ENCODE measurements at regions not wholly inside any gene's neighbourhood (a gene's known extent, or its start where the extent isn't known, plus 50 kb on each side); places are given as distances from the start of the nearest gene placed in this dataset.
"Not testable (repeated sequence)": the region's sequence is repeated elsewhere in the genome, so short reads cannot be mapped to it uniquely, and the experiment has no call there.

DNA sequence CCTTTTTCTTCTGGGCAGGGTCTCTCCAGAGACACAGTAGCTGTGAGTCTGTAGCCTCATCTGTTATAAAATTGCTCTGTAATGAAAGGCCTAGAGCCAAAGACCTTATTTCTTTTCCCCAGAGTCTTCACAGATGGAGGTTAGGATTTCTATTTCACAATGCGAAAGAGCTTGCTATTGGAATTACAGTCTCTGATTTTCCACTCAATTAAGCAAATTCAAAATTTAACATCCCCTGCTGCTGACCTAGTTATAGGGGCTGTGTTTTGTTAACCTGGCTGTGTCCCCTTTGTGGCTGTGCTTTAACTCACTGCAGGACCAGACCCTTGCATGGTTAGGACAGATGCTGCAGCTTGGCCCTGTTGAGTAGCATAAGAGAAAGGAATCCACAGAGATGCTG lies 190.3 kb upstream of the NMUR2 start:
- TF ChIP-seq, protein P1, sequence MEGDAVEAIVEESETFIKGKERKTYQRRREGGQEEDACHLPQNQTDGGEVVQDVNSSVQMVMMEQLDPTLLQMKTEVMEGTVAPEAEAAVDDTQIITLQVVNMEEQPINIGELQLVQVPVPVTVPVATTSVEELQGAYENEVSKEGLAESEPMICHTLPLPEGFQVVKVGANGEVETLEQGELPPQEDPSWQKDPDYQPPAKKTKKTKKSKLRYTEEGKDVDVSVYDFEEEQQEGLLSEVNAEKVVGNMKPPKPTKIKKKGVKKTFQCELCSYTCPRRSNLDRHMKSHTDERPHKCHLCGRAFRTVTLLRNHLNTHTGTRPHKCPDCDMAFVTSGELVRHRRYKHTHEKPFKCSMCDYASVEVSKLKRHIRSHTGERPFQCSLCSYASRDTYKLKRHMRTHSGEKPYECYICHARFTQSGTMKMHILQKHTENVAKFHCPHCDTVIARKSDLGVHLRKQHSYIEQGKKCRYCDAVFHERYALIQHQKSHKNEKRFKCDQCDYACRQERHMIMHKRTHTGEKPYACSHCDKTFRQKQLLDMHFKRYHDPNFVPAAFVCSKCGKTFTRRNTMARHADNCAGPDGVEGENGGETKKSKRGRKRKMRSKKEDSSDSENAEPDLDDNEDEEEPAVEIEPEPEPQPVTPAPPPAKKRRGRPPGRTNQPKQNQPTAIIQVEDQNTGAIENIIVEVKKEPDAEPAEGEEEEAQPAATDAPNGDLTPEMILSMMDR (conservative IDR thresholded peaks at IDR 0.05) = no peak
- TF ChIP-seq ZFX (IDR thresholded peaks at IDR 0.05) = no peak
- H3K27ac ChIP-seq = no peak overlapping the region

DNA sequence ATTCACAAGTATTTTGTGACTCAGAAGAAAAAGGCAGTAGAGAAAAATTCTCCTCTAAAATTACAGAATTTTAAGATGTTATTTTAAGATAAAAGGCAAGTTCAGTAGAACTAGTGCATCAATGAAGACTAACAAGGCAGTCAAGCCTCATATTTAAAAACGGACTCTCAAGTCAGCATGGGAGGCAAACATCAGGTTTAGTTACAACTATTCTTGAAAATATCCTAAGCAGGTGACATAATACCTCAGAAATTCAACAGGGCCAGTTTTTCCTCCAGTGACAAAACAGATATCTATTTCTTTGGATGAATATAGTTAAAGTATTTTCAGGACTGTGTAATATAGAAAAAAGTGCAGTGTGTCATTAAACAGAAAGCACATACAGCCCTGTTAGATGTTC lies 194.0 kb upstream of the NMUR2 start:
- H3K27ac ChIP-seq = no peak overlapping the region
- TF ChIP-seq ZFX (IDR thresholded peaks at IDR 0.05) = no peak
- TF ChIP-seq, protein P1 (conservative IDR thresholded peaks at IDR 0.05) = no peak

DNA sequence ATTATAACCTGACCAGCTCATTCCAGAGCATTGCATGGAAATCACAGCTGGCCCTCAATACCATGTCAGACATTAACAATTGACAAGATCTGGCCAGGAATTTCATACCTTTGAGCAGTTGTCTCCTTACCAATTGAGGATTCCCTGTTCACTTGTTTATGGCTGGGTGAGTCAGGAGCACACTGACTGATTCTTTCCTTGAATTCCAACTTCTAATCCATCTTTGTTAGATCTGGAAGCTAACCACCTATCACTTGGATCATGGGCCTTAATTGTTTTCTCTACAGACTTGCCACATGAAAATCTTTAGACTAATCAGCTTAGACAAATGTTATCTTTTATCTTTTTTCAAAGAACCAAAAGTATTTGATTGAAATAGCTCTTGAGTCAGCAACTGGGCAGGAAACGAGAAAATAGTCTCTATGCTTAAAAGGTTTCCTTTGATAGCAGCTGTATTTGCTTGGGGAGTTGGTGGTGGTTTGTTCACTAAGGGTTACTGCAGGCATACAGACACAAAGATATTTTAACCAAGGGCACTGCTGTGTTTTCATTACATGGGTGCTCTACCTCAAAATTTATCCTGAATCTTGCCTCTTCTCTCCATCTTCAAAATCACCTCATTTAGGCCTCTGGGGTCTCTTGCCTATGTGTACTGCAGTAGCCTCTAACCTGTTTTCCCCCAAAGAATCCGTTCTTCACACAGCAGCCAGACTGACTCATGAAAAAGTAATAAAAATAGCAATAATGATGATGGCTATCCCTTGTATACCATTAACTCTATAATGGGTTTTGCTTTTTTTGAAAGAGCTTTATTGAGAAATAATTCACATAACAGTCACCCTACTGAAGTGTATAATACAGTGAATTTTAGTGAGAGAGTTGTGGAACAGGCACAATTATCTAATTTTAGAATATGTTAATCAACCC lies 197.0 kb upstream of the NMUR2 start:
- no peak overlapping the region for H3K27ac ChIP-seq
- no peak for TF ChIP-seq ZFX (IDR thresholded peaks at IDR 0.05)

DNA sequence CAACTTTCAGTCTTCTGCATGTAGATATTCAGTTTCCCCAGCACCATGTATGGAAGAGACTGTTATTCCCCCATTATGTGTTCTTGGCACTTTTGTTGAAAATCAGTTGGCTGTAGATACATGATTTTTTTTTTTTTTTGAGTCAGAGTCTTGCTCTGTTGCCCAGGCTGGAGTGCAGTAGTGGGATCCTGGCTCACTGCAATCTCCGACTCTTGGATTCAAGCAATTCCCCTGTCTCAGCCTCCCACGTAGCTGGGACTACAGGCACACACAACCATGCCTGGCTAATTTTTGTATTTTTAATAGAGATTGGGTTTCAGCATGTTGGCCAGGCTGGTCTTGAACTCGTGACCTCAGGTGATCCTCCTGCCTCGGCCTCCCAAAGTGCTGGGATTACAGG lies 201.0 kb upstream of the NMUR2 start:
- H3K27ac ChIP-seq = not testable (repeated sequence)

DNA sequence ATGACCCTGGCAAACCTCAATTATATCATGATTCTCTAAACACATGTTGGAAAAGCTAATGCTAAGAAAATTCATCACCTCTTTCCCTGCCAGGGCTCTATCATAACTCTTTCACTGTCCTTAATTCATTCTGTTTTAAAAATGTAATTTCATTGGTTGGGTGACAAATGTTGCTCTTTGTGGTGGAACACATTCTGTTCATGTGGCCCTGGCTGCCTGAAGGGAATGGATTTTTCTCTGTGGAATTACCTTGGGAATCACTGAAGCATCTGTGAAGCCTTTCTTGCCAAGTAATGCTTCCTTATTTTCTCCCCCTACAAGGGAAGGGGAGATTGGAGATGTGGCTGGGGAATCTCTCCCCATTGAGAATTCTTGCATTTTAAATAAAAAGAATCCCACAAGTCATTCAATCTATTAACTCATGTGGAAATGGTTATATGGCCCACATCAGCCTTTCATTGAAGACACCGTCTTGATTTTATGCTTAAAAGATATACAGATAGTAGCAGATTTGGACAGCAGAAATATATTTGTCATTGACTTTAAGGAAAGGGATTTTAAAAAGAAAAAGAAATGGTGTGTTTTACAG lies 201.8 kb upstream of the NMUR2 start:
- TF ChIP-seq ZFX (IDR thresholded peaks at IDR 0.05) = no peak
- TF ChIP-seq, protein P1 (conservative IDR thresholded peaks at IDR 0.05) = no peak
- H3K27ac ChIP-seq = no peak overlapping the region

DNA sequence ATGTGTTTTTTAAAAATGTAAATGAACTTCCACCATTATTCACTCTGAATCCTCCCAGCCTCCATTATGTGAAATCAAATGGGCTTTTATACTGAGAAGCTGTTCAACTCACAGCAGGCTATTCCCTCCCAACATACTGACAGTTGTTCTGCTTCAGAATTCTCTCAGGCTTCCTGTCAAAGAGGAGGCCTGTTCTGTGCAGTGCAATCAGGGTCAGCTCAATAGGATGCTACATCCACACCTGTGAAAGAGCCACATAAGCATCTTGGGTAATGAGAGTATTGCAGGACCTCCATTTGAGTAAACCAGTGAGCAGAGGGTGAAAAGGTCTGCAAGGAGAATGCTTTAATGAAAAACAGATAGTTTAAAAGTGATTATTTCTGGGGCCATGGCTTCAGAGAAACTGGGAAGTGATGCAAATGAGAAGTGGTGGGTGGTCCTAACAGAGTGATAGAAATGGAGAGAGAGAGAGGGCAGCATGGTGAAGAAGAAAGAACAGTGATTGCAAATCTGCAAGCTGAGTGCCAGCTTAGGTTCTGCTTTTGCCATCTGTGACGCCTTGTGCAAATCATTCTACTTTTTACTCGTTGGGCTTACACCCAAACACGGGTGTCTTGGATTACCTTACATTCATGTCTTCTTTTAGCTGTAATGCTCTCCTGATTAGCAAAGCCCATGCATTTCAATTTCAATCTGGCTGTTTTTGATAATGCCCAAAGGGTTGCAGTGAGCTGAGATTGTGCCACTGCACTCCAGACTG lies 202.5 kb upstream of the NMUR2 start:
- TF ChIP-seq, protein P1 (conservative IDR thresholded peaks at IDR 0.05) = no peak
- no peak for TF ChIP-seq ZFX (IDR thresholded peaks at IDR 0.05)
- H3K27ac ChIP-seq = no peak overlapping the region

DNA sequence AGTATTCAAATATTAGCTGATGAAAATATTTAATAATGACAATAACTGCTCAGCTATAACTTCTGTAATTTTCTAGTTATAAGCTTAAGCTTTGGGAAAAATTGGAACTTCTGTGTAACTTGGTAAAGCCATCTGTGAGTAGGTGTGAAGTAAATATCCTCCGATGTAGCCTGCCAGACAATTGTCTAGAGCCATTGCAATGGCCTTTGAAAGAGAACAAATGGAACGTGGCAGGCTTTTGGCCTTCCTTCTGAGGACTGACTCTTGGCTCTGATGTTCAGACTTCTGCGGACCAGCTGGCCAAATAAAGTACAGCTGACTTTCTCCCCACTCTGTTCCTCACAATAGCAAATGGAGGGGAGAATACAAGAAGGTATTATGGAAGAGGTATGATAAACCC lies 203.4 kb upstream of the NMUR2 start:
- H3K27ac ChIP-seq = no peak overlapping the region
- TF ChIP-seq ZFX (IDR thresholded peaks at IDR 0.05) = no peak
- TF ChIP-seq, protein P1 (conservative IDR thresholded peaks at IDR 0.05) = no peak

DNA sequence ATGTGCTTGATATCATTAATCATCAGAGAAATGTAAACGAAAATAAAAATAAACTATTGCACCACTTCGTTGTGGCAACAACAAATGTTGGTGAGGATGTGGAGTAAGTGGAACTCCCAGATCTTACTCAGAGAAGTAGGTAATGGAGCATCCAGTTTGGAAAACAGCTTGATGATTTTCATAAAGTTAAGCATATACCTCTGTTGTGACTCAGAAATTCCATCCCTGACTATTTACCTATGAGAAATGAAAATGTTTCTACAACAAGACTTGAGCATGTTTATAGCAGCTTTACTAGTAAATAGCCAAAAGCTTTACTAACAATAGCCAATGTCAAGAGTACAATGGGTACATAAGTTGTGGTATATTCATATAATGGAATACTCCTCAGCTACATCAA lies 214.7 kb upstream of the NMUR2 start:
- TF ChIP-seq ZFX (IDR thresholded peaks at IDR 0.05) = no peak
- TF ChIP-seq, protein P1 (conservative IDR thresholded peaks at IDR 0.05) = no peak
- H3K27ac ChIP-seq = no peak overlapping the region

Measured in C4-2B (cell line).